Endothelial cell of umbilical vein (primary cell): ENCODE measurements at regions not wholly inside any gene's neighbourhood (a gene's known extent, or its start where the extent isn't known, plus 50 kb on each side); places are given as distances from the start of the nearest gene placed in this dataset.

ENCODE experiments used
- BruUV-seq: library from RNA; stranded (reverse); fragments of 400-500 nt; replicated peaks from 2 replicates; lab custom pipeline; 2021; lab: Mats Ljungman, UMichigan
- CTCF ChIA-PET: fragments of 300-600, 350-600 bp; sonication (Branson Sonifier 250); formaldehyde crosslinking; loops from one replicate; lab custom pipeline; 2021; ENCODE audit warnings: antibody characterized with exemption, inconsistent platforms; lab: Charles Lee
- POLR2A ChIA-PET: fragments of 300-600, 350-600 bp; sonication (Branson Sonifier 250); formaldehyde crosslinking; loops from one replicate; lab custom pipeline; 2021; ENCODE audit warnings: antibody characterized with exemption, inconsistent platforms; lab: Charles Lee
- DNase-seq: peaks from one replicate; pipeline ENCODE4 v3.0.0-alpha.2; 2011; ENCODE audit warnings: low read depth, low spot score
- FAIRE-seq: peaks from 2 replicates; lab custom pipeline; 2011; peaks lifted over from hg19 to GRCh38; lab: Jason Lieb, UNC
- H2AFZ ChIP-seq: 2 replicates; pipeline ENCODE4 v1.6.0; 2012; ENCODE audit warnings: low read depth, low read length, control low read depth, inconsistent platforms
- H3K27ac ChIP-seq: 2 replicates; pipeline ENCODE4 v1.5.1; 2011; ENCODE audit warnings: low read depth, mild to moderate bottlenecking, control low read depth, low read length, moderate library complexity; ENCODE audit not compliant: insufficient read depth
- H3K27me3 ChIP-seq, 2 experiments: 2 replicates each; pipeline versions ENCODE4 v1.6.0 to v1.6.1; 2011; ENCODE audit warnings: low read length in 2 of 2, mixed read lengths in 1 of 2; ENCODE audit not compliant: control insufficient read depth in 2 of 2, insufficient read depth in 2 of 2
- H3K36me3 ChIP-seq, 2 experiments: 2 replicates in 1 of 2; 3 replicates in 1 of 2; pipeline ENCODE4 v1.5.1; 2011; ENCODE audit warnings: low read length in 2 of 2, mild to moderate bottlenecking in 1 of 2, moderate library complexity in 1 of 2; ENCODE audit not compliant: control insufficient read depth in 2 of 2, insufficient read depth in 2 of 2; ENCODE audit errors: extremely low read depth in 1 of 2
- H3K4me1 ChIP-seq: 3 replicates; pipeline ENCODE4 v1.5.1; 2011; ENCODE audit warnings: mild to moderate bottlenecking, low read length; ENCODE audit not compliant: control insufficient read depth, insufficient read depth; ENCODE audit errors: extremely low read depth
- H3K4me2 ChIP-seq: 2 replicates; pipeline ENCODE4 v1.6.1; 2011; ENCODE audit warnings: low read length, control low read depth, mixed read lengths; ENCODE audit not compliant: insufficient read depth
- H3K4me3 ChIP-seq, 3 experiments: fragments of 200-600 bp in 1 of 3; sonication (generic), shearing (Covaris generic) in 1 of 3; replicated peaks in 1 of 3; 2 replicates each; pipeline ENCODE4 v1.5.1; 2011 to 2016; ENCODE audit warnings: control low read depth in 3 of 3, low read length in 3 of 3, mild to moderate bottlenecking in 2 of 3, inconsistent platforms in 1 of 3, low read depth in 1 of 3, moderate library complexity in 1 of 3; ENCODE audit not compliant: insufficient read depth in 1 of 3
- H3K79me2 ChIP-seq: 2 replicates; pipeline ENCODE4 v1.6.0; 2012; ENCODE audit warnings: low read length, inconsistent platforms; ENCODE audit not compliant: control insufficient read depth, insufficient read depth
- H3K9ac ChIP-seq: replicated peaks from 2 replicates; pipeline ENCODE3; 2011; ENCODE audit warnings: low read length, control low read depth; ENCODE audit not compliant: insufficient read depth; ENCODE audit errors: extremely low read depth
- H3K9me1 ChIP-seq: replicated peaks from 3 replicates; pipeline ENCODE4 v1.6.0; 2011; ENCODE audit warnings: mild to moderate bottlenecking, low read length; ENCODE audit not compliant: control insufficient read depth, insufficient read depth; ENCODE audit errors: extremely low read depth
- H3K9me3 ChIP-seq: replicated peaks from 2 replicates; pipeline ENCODE4 v1.5.1; 2012; ENCODE audit warnings: low read length, inconsistent platforms; ENCODE audit not compliant: control insufficient read depth, insufficient read depth
- H4K20me1 ChIP-seq: replicated peaks from 2 replicates; pipeline ENCODE3; 2011; ENCODE audit warnings: mild to moderate bottlenecking, low read length; ENCODE audit not compliant: control insufficient read depth, insufficient read depth; ENCODE audit errors: extremely low read depth
- EZH2 ChIP-seq: IDR thresholded peaks from 2 replicates; pipeline ENCODE4 v1.6.1; 2012; ENCODE audit warnings: borderline replicate concordance, low read depth, mild to moderate bottlenecking, moderate library complexity, low read length, inconsistent platforms; ENCODE audit not compliant: severe bottlenecking
- FOS ChIP-seq: IDR thresholded peaks from 2 replicates; pipeline ENCODE4 v1.6.1; 2011; ENCODE audit warnings: mild to moderate bottlenecking, low read length, moderate library complexity, borderline replicate concordance; ENCODE audit not compliant: insufficient read depth
- GATA2 ChIP-seq: IDR thresholded peaks from 2 replicates; pipeline ENCODE4 v1.7.0; 2011; ENCODE audit warnings: low read depth, mild to moderate bottlenecking, moderate library complexity, mixed read lengths, low read length; ENCODE audit not compliant: insufficient read length, insufficient read depth
- JUN ChIP-seq: IDR thresholded peaks from 2 replicates; pipeline ENCODE4 v1.6.1; 2011; ENCODE audit warnings: borderline replicate concordance, low read depth; ENCODE audit not compliant: insufficient read length, insufficient read depth
- MYC ChIP-seq: IDR thresholded peaks from one replicate; pipeline ENCODE4 v1.6.1; 2011; ENCODE audit warnings: mild to moderate bottlenecking, low read depth, low read length
- POLR2A ChIP-seq: IDR thresholded peaks from 2 replicates; pipeline ENCODE4 v1.6.1; 2012; ENCODE audit warnings: low read depth, mild to moderate bottlenecking, control low read depth, low read length
- POLR2AphosphoS5 ChIP-seq: IDR thresholded peaks from 2 replicates; pipeline ENCODE4 v1.6.1; 2012; ENCODE audit warnings: low read depth, mild to moderate bottlenecking, control low read depth, low read length, moderate library complexity; ENCODE audit not compliant: insufficient read depth
- dilution Hi-C: fragments of 300-500 bp; cut with MboI; formaldehyde crosslinking; loops from one replicate; pipeline ENCODE4 v1.15.0; 2019; ENCODE audit warnings: low sequenced_read_pairs; ENCODE audit not compliant: extremely low pct_ligation_motif_present
- intact Hi-C: fragments of 100-400 bp; cut with micrococcal nuclease; formaldehyde crosslinking; loops from one replicate; pipeline ENCODE4 v1.10.0; 2022
- TF ChIP-seq, protein P1 (sequence below): IDR thresholded peaks from 2 replicates; pipeline ENCODE4 v1.6.1; 2011; ENCODE audit not compliant: insufficient read depth, insufficient read length
- TF ChIP-seq, protein P2 (sequence below), 2 donors: IDR thresholded peaks; 1 replicate in 1 of 2; 2 replicates in 1 of 2; pipeline ENCODE4 v1.5.1; 2011; ENCODE audit warnings: low read length in 2 of 2, mild to moderate bottlenecking in 2 of 2, moderate library complexity in 2 of 2, control low read depth in 1 of 2, inconsistent platforms in 1 of 2, low read depth in 1 of 2; ENCODE audit not compliant: insufficient read depth in 1 of 2; ENCODE audit errors: extremely low read depth in 1 of 2

DNA sequence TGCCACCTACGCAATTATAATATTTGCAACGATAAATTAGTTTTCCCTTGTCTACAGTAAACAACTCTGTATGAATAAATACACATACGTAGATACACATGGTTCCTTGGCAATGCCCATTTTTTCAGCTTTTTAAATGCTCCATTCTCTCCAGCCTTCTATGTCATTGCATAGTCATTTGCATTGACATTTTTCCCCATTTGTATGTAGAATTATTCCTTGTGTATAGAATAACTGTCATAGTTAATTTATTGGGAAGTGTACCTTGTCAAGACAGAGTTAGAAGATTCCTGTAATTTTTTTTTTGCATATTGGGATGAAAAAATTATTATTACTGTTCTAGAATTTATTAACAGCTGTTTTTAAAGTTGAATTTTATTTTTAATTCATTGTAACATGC, 736.7 kb upstream of the DPPA4 start:
- POLR2A ChIA-PET, result no interaction called here
- H3K79me2 ChIP-seq, result no peaks in the 10 kb centered on the region
- no peaks in the 10 kb centered on the region for H3K36me3 ChIP-seq
- CTCF ChIA-PET, result no interaction called here
- intact Hi-C loops (no loop called here), dilution Hi-C loops (no loop called here)
- H3K27me3 ChIP-seq, result no peaks in the 10 kb centered on the region
- no peak for TF ChIP-seq EZH2
- no peak for TF ChIP-seq JUN
- TF ChIP-seq, protein P1, sequence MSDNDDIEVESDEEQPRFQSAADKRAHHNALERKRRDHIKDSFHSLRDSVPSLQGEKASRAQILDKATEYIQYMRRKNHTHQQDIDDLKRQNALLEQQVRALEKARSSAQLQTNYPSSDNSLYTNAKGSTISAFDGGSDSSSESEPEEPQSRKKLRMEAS, result no peak
- TF ChIP-seq FOS, result no peak
- TF ChIP-seq GATA2, result no peak
- TF ChIP-seq, protein P2, sequence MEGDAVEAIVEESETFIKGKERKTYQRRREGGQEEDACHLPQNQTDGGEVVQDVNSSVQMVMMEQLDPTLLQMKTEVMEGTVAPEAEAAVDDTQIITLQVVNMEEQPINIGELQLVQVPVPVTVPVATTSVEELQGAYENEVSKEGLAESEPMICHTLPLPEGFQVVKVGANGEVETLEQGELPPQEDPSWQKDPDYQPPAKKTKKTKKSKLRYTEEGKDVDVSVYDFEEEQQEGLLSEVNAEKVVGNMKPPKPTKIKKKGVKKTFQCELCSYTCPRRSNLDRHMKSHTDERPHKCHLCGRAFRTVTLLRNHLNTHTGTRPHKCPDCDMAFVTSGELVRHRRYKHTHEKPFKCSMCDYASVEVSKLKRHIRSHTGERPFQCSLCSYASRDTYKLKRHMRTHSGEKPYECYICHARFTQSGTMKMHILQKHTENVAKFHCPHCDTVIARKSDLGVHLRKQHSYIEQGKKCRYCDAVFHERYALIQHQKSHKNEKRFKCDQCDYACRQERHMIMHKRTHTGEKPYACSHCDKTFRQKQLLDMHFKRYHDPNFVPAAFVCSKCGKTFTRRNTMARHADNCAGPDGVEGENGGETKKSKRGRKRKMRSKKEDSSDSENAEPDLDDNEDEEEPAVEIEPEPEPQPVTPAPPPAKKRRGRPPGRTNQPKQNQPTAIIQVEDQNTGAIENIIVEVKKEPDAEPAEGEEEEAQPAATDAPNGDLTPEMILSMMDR (IDR thresholded peaks at IDR 0.05; ENCODE audit: extremely low read depth in 1 of 2, insufficient read depth in 1 of 2, low read depth in 1 of 2, low read length in 2 of 2), result no peak
- TF ChIP-seq POLR2A, result no peak
- no peak for TF ChIP-seq MYC
- no peak for TF ChIP-seq POLR2AphosphoS5
- no peak overlapping the region for H3K4me3 ChIP-seq
- H3K9me3 ChIP-seq, result no peaks in the 10 kb centered on the region
- H3K4me2 ChIP-seq, result no peak overlapping the region
- H2AFZ ChIP-seq, result no peak overlapping the region
- H3K9me1 ChIP-seq, result no peaks in the 10 kb centered on the region
- no peaks in the 10 kb centered on the region for H4K20me1 ChIP-seq
- no peak overlapping the region for H3K27ac ChIP-seq
- no peaks in the 10 kb centered on the region for H3K4me1 ChIP-seq
- no peak overlapping the region for H3K9ac ChIP-seq
- FAIRE-seq, result no peak
- DNase-seq, result no peak
- no TSS peak for BruUV-seq
